ENCODE measurements at regions not wholly inside any gene's neighbourhood (a gene's known extent, or its start where the extent isn't known, plus 50 kb on each side); places are given as distances from the start of the nearest gene placed in this dataset.

- TF ChIP-seq, protein P1, sequence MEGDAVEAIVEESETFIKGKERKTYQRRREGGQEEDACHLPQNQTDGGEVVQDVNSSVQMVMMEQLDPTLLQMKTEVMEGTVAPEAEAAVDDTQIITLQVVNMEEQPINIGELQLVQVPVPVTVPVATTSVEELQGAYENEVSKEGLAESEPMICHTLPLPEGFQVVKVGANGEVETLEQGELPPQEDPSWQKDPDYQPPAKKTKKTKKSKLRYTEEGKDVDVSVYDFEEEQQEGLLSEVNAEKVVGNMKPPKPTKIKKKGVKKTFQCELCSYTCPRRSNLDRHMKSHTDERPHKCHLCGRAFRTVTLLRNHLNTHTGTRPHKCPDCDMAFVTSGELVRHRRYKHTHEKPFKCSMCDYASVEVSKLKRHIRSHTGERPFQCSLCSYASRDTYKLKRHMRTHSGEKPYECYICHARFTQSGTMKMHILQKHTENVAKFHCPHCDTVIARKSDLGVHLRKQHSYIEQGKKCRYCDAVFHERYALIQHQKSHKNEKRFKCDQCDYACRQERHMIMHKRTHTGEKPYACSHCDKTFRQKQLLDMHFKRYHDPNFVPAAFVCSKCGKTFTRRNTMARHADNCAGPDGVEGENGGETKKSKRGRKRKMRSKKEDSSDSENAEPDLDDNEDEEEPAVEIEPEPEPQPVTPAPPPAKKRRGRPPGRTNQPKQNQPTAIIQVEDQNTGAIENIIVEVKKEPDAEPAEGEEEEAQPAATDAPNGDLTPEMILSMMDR (IDR thresholded peaks at IDR 0.05): no peak
- TF ChIP-seq POLR2AphosphoS5 (IDR thresholded peaks at IDR 0.05; ENCODE audit: insufficient read depth in 1 of 2, low read depth in 1 of 2): no peak
- no peak for TF ChIP-seq POLR2A (IDR thresholded peaks at IDR 0.05)
Observed at GRCh38 chr3:31370380-31370666, 162.4 kb upstream of the STT3B start.

Measured in vagina (tissue), 2 donors.